Activated CD8-positive, alpha-beta memory T cell treated with anti-CD3 and anti-CD28 coated beads for 1 hour (primary cell): ENCODE measurements at regions not wholly inside any gene's neighbourhood (a gene's known extent, or its start where the extent isn't known, plus 50 kb on each side); places are given as distances from the start of the nearest gene placed in this dataset.

Source experiments
- DNase-seq, 2 donors: peaks; one replicate each; pipeline ENCODE4 v3.0.0-alpha.2; 2020; ENCODE audit warnings: low read depth in 1 of 2; ENCODE audit errors: extremely low read depth in 1 of 2

GRCh38 chr2:58959996-58960395 is 718.9 kb upstream of the FANCL start:
- DNase-seq = no peak

DNA sequence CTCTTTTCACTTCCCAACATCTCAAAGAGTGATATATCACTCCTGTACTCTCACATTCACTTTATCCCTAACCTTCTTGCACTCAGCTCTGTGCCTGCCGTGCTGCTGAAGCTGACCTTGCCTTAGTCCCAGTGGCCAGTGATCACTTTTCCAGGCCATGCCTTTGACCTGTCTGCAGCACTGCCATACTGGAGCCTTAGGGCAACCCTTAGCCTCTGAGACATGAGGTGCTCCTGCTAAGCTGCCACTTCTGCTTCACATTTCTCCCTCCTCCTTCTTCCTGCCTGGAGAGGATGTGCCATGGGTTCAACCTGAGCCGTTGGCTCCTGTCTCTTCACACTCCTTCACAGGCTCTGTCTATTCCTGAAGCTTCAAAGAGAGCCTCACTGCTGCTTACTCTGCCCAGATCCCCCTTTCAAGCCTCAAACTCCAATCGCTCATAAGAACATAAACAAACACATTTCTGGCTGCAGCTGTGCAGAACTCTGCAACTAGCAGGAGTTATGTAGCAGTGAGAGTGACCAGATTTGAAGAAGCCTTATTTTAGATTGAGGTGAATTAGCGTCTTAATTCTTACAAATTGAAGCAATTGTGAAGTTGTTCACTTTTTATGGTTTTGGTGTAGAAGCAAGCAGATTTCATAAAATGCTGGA is 716.2 kb upstream of the FANCL start:
- DNase-seq = no peak

DNA sequence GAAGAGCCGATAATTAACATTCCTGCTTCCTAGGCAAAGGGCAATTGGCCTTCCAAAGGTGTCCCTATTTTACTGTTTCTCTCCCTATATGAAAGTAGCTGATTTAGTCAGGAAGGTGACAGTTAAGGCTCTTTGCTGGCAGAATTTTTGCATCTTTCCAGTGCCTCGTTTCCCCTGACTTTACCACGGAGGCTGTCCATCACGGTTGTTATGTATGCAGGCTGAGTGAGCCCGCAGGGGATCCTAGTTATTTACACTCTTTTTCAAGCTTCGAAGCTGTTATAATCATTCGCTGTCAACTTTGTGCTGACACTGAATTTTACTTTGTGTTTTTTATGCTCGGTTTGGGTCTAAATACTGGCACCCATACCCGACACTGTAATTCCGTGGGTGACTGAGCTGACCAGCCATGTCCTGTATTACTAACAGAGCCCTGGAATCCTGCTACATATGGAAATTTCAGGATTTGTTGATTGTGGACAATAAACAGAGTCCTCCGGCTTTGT is 713.8 kb upstream of the FANCL start:
- no peak for DNase-seq

DNA sequence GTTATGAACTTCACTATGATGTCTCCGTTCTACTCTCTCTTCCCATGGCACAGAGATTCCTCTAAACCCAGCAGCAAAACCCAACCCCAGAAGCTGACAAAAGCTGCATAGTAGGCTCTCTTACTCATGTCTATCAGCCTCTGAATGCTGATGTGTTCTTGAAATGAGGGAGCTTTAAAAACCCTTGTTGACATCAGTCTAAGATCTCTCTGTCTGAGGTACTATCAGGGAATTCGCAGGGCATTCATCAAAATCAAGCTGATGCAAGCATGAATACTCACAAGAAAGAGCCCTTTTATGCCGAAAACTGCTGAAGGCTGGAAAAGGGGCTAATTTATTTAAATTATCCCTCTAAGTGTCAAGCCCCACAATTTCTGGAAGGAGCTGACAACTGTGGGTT is 710.6 kb upstream of the FANCL start:
- no peak for DNase-seq

- no peak for DNase-seq
These were observed 709.8 kb upstream of the FANCL start for GRCh38 chr2:58950795-58951462.

- DNase-seq = no peak
These were observed 698.3 kb upstream of the FANCL start for GRCh38 chr2:58939388-58939787.

DNA sequence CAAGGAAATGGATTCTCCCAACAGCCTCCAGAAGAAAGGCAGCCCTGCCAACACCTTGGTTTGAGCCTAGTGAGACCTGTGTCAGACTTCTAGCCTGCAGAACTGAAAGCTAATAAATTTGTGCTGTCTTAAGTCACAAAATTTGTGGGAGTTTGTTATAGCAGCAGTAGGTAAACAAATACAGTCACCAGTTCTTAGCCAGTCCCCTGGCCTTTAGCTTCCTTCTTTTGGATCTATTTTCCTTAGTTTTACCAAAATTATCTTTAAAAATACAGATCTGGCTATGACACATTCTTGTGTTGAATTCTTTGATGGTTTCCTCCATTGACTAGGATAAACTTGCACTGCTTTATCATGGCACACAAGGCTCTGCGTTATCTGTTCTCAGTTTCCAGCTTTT is 697.9 kb upstream of the FANCL start:
- no peak for DNase-seq

DNA sequence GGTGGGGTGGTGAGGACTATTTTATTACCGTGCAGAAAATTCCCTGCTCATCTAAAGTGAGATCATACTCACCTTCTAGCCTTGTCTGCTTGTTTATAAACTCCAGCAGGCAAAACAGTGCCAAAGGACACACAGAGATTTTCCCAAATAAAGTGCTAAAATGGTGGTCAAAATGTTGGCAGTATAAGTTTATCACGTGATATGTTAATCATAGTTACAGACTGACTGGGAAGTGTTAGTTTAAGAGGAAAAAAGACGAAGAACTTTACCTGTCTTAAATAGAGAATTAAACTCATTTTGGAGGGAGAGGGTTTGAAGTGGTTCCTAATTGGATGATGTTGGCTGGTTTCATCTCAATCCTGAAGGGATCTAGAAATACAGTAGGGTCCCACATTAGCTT is 691.7 kb upstream of the FANCL start:
- no peak for DNase-seq

- no peak for DNase-seq
These were observed 689.4 kb upstream of the FANCL start for GRCh38 chr2:58930537-58930936.

- no peak for DNase-seq
These were observed 687.8 kb upstream of the FANCL start for GRCh38 chr2:58928973-58929372.

- no peak for DNase-seq
These were observed 687.3 kb upstream of the FANCL start for GRCh38 chr2:58928391-58928790.

DNA sequence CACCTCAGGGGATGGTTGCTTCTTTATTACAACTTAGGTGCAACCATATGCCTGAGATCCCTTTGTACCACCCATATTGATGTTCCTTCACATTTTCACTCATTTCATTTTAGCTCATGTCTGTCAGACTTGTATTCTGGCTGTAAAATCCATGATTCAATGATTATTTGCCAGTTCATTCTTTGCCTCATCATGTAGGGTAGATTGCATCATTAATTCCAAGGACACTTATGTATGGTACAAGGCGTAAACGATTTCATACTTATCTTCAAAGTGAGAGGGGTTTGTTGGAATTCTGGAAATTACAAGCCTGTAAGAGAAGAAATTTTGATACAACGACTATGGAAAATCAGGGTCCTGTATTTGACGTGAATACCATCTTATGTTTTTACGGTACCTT is 685.0 kb upstream of the FANCL start:
- DNase-seq = no peak

DNA sequence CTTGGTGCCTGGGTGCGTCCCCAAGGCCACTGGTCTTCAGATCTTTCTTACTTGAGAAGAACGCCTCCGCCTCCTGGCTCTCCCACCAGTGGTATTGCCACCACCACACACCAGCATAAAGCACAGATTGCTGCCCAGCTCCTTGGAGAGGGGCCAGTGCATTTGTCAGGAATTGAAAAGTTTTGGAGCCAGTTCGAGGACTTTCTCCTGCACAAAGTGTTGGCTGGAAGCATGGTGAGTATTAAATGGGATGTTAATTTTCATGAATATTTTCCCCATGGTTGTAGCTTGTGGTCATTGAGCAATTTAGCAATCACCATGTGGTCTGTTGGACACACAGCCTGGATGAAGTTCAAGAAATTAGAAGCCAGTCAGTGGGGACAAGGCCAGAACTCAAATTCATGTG is 684.6 kb upstream of the FANCL start:
- no peak for DNase-seq

DNA sequence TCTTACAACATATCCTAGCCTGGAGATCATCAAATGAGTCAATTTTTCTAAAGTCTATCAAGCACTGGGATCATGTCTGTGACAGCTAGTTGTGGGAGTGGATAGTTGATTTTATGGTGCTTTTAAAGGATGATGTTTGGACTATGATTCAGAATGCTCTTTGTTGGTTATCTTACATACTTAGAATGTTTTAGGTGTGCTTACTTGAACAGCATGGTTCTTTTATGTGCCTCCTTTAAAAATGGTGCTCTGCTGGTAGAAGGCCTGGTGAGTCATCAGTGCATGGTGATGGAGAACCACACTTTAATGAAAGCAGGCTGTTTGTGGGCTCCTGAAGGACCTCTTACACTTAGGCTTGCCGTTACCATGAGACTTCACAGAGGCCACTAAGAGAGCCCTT is 682.7 kb upstream of the FANCL start:
- DNase-seq = no peak

DNA sequence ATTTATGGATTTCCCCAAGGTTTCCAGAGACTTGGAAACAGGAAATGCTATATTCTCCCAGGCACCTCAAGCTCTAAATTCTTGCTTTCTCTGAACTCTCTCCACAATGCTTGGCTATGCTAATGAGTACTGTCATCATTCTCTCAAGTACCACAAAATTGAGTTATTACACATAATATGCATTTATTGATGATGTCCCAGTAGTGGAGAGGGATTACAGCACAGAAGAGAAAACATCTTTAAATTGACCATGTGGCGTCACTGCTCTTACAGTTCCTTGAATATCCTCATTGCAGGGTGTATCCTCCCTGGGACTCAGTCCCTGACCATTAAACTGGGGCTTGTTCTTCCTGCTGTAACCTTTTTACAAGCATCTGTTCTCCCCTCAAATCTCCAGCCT is 681.1 kb upstream of the FANCL start:
- no peak for DNase-seq

DNA sequence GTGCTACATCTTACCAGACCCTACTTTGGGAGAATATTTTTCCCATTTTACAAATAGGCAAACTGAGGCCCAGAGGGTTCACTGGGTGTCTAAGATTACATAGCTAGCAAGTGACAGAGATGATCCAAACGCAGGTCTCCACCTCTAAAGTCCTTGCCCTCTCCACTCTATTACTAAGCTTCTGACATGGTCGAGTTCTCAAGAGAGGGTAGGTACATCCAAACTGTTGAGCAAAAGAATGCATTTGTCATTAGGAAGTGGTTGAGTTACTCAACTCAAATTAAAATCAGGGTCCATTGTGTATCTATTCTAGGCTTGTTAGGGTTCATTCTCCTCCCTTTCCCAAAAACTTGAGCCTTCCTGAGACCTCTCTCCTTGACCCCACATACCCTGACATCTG is 680.6 kb upstream of the FANCL start:
- no peak for DNase-seq

DNA sequence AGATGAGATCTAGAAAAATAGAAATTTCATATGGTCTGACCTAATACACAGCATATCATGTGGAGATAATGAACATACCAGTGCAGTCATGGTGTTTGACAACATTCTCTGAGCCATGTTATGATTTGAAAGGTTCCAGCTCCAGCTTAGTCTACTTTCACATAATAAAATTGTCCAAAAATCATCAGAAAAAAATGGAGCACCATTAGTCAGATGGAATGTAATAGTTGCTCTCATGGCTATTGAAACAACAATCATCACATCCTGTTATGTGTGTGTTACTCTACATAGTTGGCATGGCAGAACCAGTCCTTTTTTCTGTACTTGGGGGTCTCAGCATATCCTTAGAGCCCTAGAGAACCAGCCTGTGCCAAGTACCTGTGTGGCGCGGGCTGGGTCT is 678.9 kb upstream of the FANCL start:
- DNase-seq = no peak

DNA sequence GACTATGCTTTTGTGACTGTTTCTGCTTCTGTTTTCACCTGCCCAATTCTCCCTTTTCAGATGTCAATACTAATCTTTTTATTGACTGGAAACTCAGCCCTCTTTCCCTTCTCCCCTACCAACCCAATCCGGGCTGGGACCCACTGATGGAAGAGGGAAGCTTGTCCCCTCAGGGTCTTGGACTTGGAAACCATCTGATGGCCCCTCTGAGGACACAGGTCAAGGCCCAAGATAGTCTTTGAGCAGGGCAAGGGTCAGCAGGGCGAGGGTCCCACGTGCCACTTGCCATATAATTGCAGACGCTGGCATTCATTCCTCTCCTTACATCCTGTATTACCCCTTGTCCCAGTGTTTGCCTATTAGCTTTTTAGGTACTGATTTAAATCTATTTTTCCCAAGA is 678.2 kb upstream of the FANCL start:
- DNase-seq = no peak

- no peak for DNase-seq
These were observed 677.0 kb upstream of the FANCL start for GRCh38 chr2:58918141-58918540.

- no peak for DNase-seq
These were observed 676.5 kb upstream of the FANCL start for GRCh38 chr2:58917596-58917995.

- no peak for DNase-seq
These were observed 674.9 kb upstream of the FANCL start for GRCh38 chr2:58916063-58916462.

- DNase-seq = no peak
These were observed 673.8 kb upstream of the FANCL start for GRCh38 chr2:58914733-58915505.
